GM12878 (cell line): ENCODE measurements at regions not wholly inside any gene's neighbourhood (a gene's known extent, or its start where the extent isn't known, plus 50 kb on each side); places are given as distances from the start of the nearest gene placed in this dataset.

ENCODE experiments used
- ATAC-seq: fragments of 200-7000 bp; cut with Tn5 transposase; 3 replicates; pipeline ENCODE4 v1.9.1; 2020; ENCODE audit warnings: mild to moderate bottlenecking, moderate library complexity
- BruUV-seq: library from RNA; stranded (reverse); fragments of 400-500 nt; replicated peaks from 2 replicates; lab custom pipeline; 2021; lab: Mats Ljungman, UMichigan
- CTCF ChIA-PET: fragments of 300-600 bp; sonication (Branson Sonifier 250); formaldehyde crosslinking; extraction: SDS; loops from one replicate; lab custom pipeline; 2021; ENCODE audit warnings: inconsistent platforms; lab: Yijun Ruan, JAX
- POLR2A ChIA-PET: fragments of 350-600 bp; formaldehyde crosslinking; extraction: SDS; loops from one replicate; lab custom pipeline; 2021; ENCODE audit warnings: inconsistent platforms; lab: Charles Lee
- RAD21 ChIA-PET: fragments of 300-600 bp; sonication (Branson Sonifier 250); formaldehyde crosslinking; loops from one replicate; lab custom pipeline; 2023; ENCODE audit warnings: antibody characterized with exemption; ENCODE audit not compliant: unreplicated experiment; lab: Charles Lee
- SMC1A ChIA-PET: fragments of 300-600 bp; sonication (Branson Sonifier 250); formaldehyde crosslinking; loops from one replicate; lab custom pipeline; 2023; ENCODE audit not compliant: unreplicated experiment, uncharacterized antibody; lab: Charles Lee
- DNase-seq: peaks from one replicate; pipeline ENCODE4 v3.0.0-alpha.2; 2011; ENCODE audit warnings: low read depth, low spot score
- FAIRE-seq: peaks from 3 replicates; lab custom pipeline; 2011; peaks lifted over from hg19 to GRCh38; lab: Jason Lieb, UNC
- H2AFZ ChIP-seq: 2 replicates; pipeline ENCODE4 v1.6.0; 2011; ENCODE audit warnings: low read depth, low read length, control low read depth; ENCODE audit not compliant: control insufficient read depth
- H3K27ac ChIP-seq: 2 replicates; pipeline ENCODE4 v1.5.1; 2011; ENCODE audit warnings: control low read depth; ENCODE audit not compliant: control insufficient read depth, insufficient read depth
- H3K27me3 ChIP-seq, 2 experiments: replicated peaks in 1 of 2; 2 replicates each; pipeline versions ENCODE4 v1.6.0 to v1.6.1; 2011; ENCODE audit warnings: low read length in 1 of 2; ENCODE audit not compliant: control insufficient read depth in 2 of 2, insufficient read depth in 2 of 2
- H3K36me3 ChIP-seq, 2 experiments: 2 replicates each; pipeline ENCODE4 v1.5.1; 2011; ENCODE audit warnings: low read length in 1 of 2; ENCODE audit not compliant: control insufficient read depth in 2 of 2, insufficient read depth in 2 of 2
- H3K4me1 ChIP-seq: 2 replicates; pipeline ENCODE4 v1.6.1; 2011; ENCODE audit warnings: mild to moderate bottlenecking, low read length, moderate library complexity, mixed read lengths; ENCODE audit not compliant: control insufficient read depth, insufficient read depth
- H3K4me2 ChIP-seq: 2 replicates; pipeline ENCODE4 v1.6.0; 2011; ENCODE audit warnings: control low read depth; ENCODE audit not compliant: control insufficient read depth, insufficient read depth
- H3K4me3 ChIP-seq: fragments of 200-600 bp; sonication (generic); 2 replicates; pipeline ENCODE4 v1.5.1; 2016
- H3K79me2 ChIP-seq: 2 replicates; pipeline ENCODE4 v1.6.0; 2011; ENCODE audit warnings: low read length; ENCODE audit not compliant: control insufficient read depth, insufficient read depth
- H3K9ac ChIP-seq: 2 replicates; pipeline ENCODE4 v1.8.0; 2011; ENCODE audit warnings: low read length, control low read depth, mixed read lengths; ENCODE audit not compliant: control insufficient read depth, insufficient read depth
- H3K9me3 ChIP-seq: replicated peaks from 3 replicates; pipeline ENCODE4 v1.5.1; 2011; ENCODE audit warnings: mild to moderate bottlenecking, low read length; ENCODE audit not compliant: control insufficient read depth, insufficient read depth
- H4K20me1 ChIP-seq: 2 replicates; pipeline ENCODE4 v1.6.0; 2011; ENCODE audit not compliant: control insufficient read depth, insufficient read depth
- BACH1 ChIP-seq: fragments of 450-650 bp; IDR thresholded peaks from 2 replicates; pipeline ENCODE4 v1.6.1; 2017; ENCODE audit warnings: mild to moderate bottlenecking, borderline replicate concordance
- CBX5 ChIP-seq: sonication (generic); IDR thresholded peaks from 2 replicates; pipeline ENCODE4 v1.6.1; 2016; ENCODE audit warnings: low read depth, moderate library complexity, mild to moderate bottlenecking, inconsistent platforms
- CREB1 ChIP-seq: IDR thresholded peaks from 2 replicates; pipeline ENCODE4 v1.6.1; 2012; ENCODE audit warnings: low read depth, mild to moderate bottlenecking, inconsistent platforms
- EZH2 ChIP-seq: IDR thresholded peaks from 2 replicates; pipeline ENCODE4 v1.6.1; 2012; ENCODE audit warnings: low read depth, mild to moderate bottlenecking, control low read depth, inconsistent platforms, low read length, borderline replicate concordance; ENCODE audit not compliant: control insufficient read depth
- HDAC6 ChIP-seq: fragments of 200-600 bp; sonication (generic); IDR thresholded peaks from one replicate; pipeline ENCODE4 v1.8.0; 2017; ENCODE audit warnings: antibody characterized with exemption; ENCODE audit not compliant: unreplicated experiment
- KAT2A ChIP-seq: conservative IDR thresholded peaks from 2 replicates; pipeline ENCODE4 v1.6.1; 2011; ENCODE audit warnings: low read depth, low read length; ENCODE audit not compliant: control insufficient read depth
- RAD21 ChIP-seq: IDR thresholded peaks from 2 replicates; pipeline ENCODE4 v1.6.1; 2011; ENCODE audit warnings: mild to moderate bottlenecking, low read depth, low read length, moderate library complexity; ENCODE audit not compliant: insufficient read depth
- YY1 ChIP-seq: IDR thresholded peaks from 2 replicates; pipeline ENCODE4 v1.6.1; 2011; ENCODE audit warnings: low read depth, mild to moderate bottlenecking, low read length
- ZNF207 ChIP-seq: fragments of 450-650 bp; IDR thresholded peaks from 2 replicates; pipeline ENCODE4 v1.6.1; 2014; ENCODE audit warnings: antibody characterized with exemption, mild to moderate bottlenecking, borderline replicate concordance
- ZNF217 ChIP-seq: fragments of 450-650 bp; IDR thresholded peaks from 2 replicates; pipeline ENCODE4 v1.6.1; 2017; ENCODE audit warnings: antibody characterized with exemption, mild to moderate bottlenecking
- ZNF274 ChIP-seq: IDR thresholded peaks from one replicate; pipeline ENCODE4 v1.8.0; 2011; ENCODE audit not compliant: insufficient read length, insufficient read depth
- WGBS: methylation state at CpG from one replicate; pipeline ENCODE4 v1.1.6; 2016; ENCODE audit warnings: low lambda C conversion rate; ENCODE audit not compliant: insufficient replicate concordance, insufficient coverage; ENCODE audit errors: missing lambda C conversion rate; 5-methylcytosine and 5-hydroxymethylcytosine counted together
- in situ Hi-C: fragments of 300-500 bp; cut with MboI; formaldehyde crosslinking; loops from 9 replicates; pipeline ENCODE4 v1.14.3; 2018; ENCODE audit warnings: mixed read lengths
- intact Hi-C: fragments of 100-400 bp; cut with micrococcal nuclease; formaldehyde crosslinking; loops from one replicate; pipeline ENCODE4 v1.14.2; 2022; ENCODE audit not compliant: unreplicated experiment
- TF ChIP-seq, protein P1 (sequence below): fragments of 450-650 bp; IDR thresholded peaks from 2 replicates; pipeline ENCODE4 v1.6.1; 2016; ENCODE audit warnings: mild to moderate bottlenecking
- TF ChIP-seq, protein P2 (sequence below): fragments of 450-650 bp; formaldehyde crosslinking; IDR thresholded peaks from 2 replicates; pipeline ENCODE4 v1.4.0; 2020; ENCODE audit warnings: mild to moderate bottlenecking, moderate library complexity
- TF ChIP-seq, protein P3 (sequence below): IDR thresholded peaks from 2 replicates; pipeline ENCODE4 v1.6.1; 2012; ENCODE audit warnings: improper control_type of control experiment, low read depth, low read length; ENCODE audit not compliant: insufficient replicate concordance

- no peak for TF ChIP-seq CREB1
- TF ChIP-seq RAD21, result no peak
- no peak for TF ChIP-seq BACH1
- TF ChIP-seq, protein P1, sequence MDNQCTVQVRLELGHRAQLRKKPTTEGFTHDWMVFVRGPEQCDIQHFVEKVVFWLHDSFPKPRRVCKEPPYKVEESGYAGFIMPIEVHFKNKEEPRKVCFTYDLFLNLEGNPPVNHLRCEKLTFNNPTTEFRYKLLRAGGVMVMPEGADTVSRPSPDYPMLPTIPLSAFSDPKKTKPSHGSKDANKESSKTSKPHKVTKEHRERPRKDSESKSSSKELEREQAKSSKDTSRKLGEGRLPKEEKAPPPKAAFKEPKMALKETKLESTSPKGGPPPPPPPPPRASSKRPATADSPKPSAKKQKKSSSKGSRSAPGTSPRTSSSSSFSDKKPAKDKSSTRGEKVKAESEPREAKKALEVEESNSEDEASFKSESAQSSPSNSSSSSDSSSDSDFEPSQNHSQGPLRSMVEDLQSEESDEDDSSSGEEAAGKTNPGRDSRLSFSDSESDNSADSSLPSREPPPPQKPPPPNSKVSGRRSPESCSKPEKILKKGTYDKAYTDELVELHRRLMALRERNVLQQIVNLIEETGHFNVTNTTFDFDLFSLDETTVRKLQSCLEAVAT, result no peak
- TF ChIP-seq HDAC6, result no peak
- TF ChIP-seq, protein P2, sequence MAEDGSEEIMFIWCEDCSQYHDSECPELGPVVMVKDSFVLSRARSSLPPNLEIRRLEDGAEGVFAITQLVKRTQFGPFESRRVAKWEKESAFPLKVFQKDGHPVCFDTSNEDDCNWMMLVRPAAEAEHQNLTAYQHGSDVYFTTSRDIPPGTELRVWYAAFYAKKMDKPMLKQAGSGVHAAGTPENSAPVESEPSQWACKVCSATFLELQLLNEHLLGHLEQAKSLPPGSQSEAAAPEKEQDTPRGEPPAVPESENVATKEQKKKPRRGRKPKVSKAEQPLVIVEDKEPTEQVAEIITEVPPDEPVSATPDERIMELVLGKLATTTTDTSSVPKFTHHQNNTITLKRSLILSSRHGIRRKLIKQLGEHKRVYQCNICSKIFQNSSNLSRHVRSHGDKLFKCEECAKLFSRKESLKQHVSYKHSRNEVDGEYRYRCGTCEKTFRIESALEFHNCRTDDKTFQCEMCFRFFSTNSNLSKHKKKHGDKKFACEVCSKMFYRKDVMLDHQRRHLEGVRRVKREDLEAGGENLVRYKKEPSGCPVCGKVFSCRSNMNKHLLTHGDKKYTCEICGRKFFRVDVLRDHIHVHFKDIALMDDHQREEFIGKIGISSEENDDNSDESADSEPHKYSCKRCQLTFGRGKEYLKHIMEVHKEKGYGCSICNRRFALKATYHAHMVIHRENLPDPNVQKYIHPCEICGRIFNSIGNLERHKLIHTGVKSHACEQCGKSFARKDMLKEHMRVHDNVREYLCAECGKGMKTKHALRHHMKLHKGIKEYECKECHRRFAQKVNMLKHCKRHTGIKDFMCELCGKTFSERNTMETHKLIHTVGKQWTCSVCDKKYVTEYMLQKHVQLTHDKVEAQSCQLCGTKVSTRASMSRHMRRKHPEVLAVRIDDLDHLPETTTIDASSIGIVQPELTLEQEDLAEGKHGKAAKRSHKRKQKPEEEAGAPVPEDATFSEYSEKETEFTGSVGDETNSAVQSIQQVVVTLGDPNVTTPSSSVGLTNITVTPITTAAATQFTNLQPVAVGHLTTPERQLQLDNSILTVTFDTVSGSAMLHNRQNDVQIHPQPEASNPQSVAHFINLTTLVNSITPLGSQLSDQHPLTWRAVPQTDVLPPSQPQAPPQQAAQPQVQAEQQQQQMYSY (CRISPR knock-in tag), result no peak
- TF ChIP-seq ZNF274, result no peak
Observed at GRCh38 chr10:118216020-118216419, 126.1 kb downstream of the FAM204A start (continued).

DNA sequence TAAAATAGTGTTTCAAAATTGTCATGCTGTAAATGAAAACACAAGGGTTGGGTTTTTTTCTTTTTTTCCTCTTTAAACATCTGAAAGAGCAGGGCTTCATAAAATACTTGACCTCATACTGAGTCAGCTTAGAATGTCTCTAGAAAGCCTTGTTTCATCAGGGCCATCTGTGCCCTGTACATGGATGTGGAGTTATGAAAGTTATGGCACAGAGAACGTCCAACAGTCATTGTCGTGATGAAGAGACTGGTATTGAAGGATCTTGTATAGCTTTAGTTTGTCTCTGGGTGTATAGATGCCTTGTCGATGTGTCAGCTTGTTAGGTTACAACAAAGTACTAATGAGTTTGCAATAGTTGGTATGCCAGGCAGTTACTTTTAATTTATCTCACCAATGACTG is 127.3 kb downstream of the FAM204A start:
- ATAC-seq, result no peak
- Histone ChIP-seq H3K27ac (no peak overlapping the region), H2AFZ (no peak overlapping the region), H3K9ac (no peak overlapping the region), H3K79me2 (no peaks in the 10 kb centered on the region), H3K4me3 (no peak overlapping the region), H4K20me1 (no peaks in the 10 kb centered on the region), H3K27me3 (peaks cover 0 to 2% of the 10 kb centered on the region in 2 experiments; a peak in 2 of 4 replicates), H3K4me2 (no peak overlapping the region), H3K9me3 (no peaks in the 10 kb centered on the region), H3K36me3 (no peaks in the 10 kb centered on the region), H3K4me1 (no peaks in the 10 kb centered on the region)
- intact Hi-C loops, result no loop called here
- no peak for DNase-seq
- ChIA-PET POLR2A (no interaction called here), CTCF (interaction anchor here (0.6 kb wide), 1 partner anchor 784 kb away, joined by 3 read pairs; no protein-coding TSS in a partner anchor), SMC1A (interaction anchor here (0.5 to 1.7 kb wide), 2 partner anchors 11 to 46 kb away, joined by 3 read pairs; no protein-coding TSS in a partner anchor), RAD21 (no interaction called here)
- BruUV-seq, result no TSS peak
- FAIRE-seq, result no peak
- in situ Hi-C loops, result no loop called here
- 18% methylated on average over 3 of the region's 3 CpGs for WGBS
- TF ChIP-seq KAT2A (no peak), EZH2 (no peak), ZNF207 (no peak), YY1 (no peak), ZNF217 (no peak), CBX5 (no peak), HDAC6 (no peak)
- TF ChIP-seq, protein P3, sequence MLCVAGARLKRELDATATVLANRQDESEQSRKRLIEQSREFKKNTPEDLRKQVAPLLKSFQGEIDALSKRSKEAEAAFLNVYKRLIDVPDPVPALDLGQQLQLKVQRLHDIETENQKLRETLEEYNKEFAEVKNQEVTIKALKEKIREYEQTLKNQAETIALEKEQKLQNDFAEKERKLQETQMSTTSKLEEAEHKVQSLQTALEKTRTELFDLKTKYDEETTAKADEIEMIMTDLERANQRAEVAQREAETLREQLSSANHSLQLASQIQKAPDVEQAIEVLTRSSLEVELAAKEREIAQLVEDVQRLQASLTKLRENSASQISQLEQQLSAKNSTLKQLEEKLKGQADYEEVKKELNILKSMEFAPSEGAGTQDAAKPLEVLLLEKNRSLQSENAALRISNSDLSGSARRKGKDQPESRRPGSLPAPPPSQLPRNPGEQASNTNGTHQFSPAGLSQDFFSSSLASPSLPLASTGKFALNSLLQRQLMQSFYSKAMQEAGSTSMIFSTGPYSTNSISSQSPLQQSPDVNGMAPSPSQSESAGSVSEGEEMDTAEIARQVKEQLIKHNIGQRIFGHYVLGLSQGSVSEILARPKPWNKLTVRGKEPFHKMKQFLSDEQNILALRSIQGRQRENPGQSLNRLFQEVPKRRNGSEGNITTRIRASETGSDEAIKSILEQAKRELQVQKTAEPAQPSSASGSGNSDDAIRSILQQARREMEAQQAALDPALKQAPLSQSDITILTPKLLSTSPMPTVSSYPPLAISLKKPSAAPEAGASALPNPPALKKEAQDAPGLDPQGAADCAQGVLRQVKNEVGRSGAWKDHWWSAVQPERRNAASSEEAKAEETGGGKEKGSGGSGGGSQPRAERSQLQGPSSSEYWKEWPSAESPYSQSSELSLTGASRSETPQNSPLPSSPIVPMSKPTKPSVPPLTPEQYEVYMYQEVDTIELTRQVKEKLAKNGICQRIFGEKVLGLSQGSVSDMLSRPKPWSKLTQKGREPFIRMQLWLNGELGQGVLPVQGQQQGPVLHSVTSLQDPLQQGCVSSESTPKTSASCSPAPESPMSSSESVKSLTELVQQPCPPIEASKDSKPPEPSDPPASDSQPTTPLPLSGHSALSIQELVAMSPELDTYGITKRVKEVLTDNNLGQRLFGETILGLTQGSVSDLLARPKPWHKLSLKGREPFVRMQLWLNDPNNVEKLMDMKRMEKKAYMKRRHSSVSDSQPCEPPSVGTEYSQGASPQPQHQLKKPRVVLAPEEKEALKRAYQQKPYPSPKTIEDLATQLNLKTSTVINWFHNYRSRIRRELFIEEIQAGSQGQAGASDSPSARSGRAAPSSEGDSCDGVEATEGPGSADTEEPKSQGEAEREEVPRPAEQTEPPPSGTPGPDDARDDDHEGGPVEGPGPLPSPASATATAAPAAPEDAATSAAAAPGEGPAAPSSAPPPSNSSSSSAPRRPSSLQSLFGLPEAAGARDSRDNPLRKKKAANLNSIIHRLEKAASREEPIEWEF, result no peak
